ENCODE measurements at regions not wholly inside any gene's neighbourhood (a gene's known extent, or its start where the extent isn't known, plus 50 kb on each side); places are given as distances from the start of the nearest gene placed in this dataset.

GRCh38 chr2:9739531-9739964 lies 103.7 kb upstream of the TAF1B start:
- DNase-seq: peak; percentile 53

- DNase-seq: no peak
Observed at GRCh38 chr2:9740382-9741073, 102.7 kb upstream of the TAF1B start.

DNA sequence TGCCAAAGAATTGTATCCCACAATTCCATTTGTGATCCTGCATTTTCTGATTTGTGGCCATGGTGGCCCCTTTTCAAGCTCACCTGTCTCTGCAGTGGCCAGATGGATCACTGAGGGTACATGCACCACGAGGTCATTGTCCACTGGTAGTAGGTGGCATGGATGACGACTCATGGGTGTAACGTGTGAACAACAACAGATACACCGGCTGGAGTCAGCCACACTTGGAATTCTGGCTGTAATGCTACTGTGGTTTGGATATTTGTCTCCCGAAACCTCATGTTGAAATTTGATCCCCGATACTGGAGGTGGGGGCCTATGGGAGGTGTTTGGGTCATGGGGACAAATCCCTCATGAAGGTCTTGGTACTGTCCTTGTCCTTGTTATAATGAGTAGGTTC lies 102.2 kb upstream of the TAF1B start:
- DNase-seq: no peak

- no peak for DNase-seq
Observed at GRCh38 chr2:9742601-9743000, 100.7 kb upstream of the TAF1B start.

DNA sequence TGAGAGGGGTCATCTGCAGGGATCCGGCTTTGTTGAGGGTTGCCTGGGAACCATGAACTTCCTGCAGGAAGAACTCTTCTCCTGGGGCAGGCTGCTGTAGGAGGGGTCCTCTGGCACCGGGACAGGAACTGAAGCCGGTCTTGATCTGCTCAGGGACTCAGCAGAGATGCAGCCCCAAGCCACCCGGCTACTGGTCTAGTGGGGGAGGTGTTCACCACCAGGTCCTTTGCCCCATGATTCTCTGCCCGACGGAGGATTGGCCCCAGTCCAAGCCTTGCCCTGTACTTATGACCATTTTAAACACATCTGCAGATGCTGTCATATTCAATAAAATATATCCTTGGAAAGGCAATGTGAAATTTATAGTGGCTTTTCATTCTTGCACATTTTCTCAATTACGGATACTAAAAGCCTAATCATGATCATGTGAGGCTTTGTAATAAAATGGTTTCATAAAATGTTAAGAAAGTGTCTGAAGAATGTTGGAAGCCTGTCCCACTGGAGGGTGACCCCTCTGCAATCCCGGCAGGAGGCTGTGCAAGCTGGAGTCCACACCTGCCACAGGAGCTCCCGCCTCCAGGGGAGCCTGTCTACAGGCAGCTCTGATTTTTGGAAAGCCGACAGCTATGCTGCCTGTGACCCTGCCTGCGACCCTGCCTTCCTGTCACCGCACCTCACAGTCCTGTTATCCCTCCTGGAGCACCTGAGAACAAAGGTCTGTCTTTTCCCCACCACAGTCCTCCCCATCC lies 98.8 kb upstream of the TAF1B start:
- no peak for DNase-seq

- DNase-seq: no peak
Observed at GRCh38 chr2:9745153-9745899, 97.9 kb upstream of the TAF1B start.

- no peak for DNase-seq
Observed at GRCh38 chr2:9747396-9747795, 95.9 kb upstream of the TAF1B start.

GRCh38 chr2:9748577-9748976 lies 94.7 kb upstream of the TAF1B start:
- DNase-seq: peak; percentile 42

GRCh38 chr2:9749546-9750223 lies 93.6 kb upstream of the TAF1B start:
- DNase-seq: no peak

DNA sequence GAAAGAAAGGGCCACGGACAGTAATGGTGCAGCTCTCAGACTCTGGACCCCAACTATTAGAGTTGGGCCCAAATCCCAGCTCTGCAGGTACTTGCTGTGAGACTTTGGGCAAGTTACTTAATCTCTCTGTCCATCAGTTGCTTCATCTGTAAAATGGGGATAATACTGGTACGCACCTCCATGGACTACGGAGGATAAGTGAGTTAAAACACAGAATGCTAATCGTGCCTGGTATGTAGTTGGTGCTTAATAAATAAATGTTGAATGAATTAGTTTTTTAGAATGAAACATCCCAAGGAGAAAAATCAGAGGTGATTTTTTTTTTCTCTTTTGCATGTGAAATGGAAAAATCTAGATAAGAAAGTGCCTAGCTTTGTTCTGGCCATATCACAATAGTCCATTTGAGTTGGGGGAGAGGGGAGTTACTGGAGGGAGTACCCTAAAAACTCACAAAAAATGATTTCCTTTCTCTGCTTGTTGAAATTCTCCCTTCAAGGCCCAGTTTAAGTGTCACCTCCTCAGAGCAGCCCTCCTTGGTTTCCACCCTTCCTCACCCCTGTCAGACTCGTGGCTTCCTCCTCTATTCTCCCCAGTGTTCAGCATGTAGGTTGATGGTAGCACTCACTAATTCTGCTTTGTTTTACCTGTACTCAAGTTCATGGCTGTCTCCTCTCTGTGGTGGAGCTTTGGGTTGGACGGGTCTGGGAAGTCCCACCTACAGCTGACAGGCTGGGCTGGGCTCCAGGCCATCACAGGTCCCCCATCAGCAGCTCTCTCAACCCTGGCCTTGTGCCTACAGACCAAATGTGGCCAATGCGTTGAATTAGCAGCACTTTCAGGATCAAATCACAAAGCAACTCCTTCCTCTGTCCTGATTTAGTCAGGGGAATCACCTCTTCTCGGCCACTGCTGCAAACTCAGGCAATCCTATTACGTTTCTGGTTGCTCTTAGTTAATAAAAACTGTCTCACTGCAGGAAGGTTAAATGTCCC lies 92.8 kb upstream of the TAF1B start:
- DNase-seq: no peak

GRCh38 chr2:9751831-9752230 lies 91.4 kb upstream of the TAF1B start:
- no peak for DNase-seq

DNA sequence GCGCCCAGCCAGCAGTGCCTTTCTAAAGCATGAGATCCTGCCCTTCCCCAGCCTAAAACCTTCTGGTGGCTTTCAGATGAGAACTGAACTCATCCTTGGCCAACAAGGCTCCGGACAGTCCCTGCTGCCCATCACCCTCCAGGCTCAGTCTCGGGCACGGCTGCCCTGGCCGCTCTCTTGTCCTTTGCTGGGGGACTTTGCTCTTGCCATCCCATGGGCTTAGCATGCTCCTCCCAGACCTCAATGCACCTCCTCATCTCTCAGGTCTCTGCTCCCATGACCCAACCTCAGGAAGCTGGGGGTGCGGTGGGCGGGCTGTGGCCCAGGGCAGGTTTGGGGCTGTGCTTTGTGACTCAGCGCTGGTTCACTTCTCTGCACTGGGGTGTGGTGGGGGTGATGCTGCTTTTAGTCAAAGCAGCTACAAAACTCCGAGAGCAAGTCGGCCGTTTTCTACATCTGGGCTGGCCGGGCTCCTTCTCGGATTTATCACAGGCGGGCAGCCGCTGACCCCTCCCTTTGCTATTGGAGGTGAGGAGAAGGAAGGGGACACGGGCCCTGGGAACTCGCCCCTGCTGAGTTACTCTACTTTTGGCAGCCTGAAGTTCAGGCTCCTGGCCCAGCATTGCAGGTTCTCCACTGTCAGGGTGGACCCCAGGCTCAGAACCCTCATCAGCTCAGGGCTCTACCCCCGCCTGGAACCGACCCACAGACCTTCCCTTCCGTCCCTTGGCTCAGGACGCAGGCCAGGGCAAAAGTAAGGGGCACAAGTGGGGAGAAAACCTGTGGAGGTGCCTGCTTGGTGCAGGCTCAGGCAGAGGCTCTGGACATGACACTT lies 90.6 kb upstream of the TAF1B start:
- peak; percentile 95 for DNase-seq

GRCh38 chr2:9753276-9753600 lies 90.0 kb upstream of the TAF1B start:
- DNase-seq: peak; percentile 97

- peak; percentile 78 for DNase-seq
Observed at GRCh38 chr2:9753665-9754531, 89.4 kb upstream of the TAF1B start.

DNA sequence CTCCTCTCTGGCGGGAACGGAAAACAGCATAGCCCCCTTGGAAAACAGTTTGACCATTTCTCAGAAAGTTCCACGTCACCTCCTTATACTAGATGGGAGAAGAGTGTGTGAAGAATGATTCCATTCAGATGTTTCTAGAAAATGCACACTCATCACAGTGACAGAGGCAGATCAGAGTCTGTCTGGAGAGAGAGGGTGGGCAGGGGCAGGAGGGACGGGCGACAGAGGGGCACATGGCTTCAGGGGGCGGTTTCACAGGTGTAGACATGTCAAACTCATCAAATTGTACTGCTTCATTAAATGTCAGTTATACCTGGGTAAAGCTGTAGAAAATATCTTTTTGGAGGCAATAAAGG lies 88.8 kb upstream of the TAF1B start:
- DNase-seq: no peak

GRCh38 chr2:9755008-9755407 lies 88.3 kb upstream of the TAF1B start:
- DNase-seq: no peak

- DNase-seq: no peak
Observed at GRCh38 chr2:9755638-9756037, 87.6 kb upstream of the TAF1B start.

DNA sequence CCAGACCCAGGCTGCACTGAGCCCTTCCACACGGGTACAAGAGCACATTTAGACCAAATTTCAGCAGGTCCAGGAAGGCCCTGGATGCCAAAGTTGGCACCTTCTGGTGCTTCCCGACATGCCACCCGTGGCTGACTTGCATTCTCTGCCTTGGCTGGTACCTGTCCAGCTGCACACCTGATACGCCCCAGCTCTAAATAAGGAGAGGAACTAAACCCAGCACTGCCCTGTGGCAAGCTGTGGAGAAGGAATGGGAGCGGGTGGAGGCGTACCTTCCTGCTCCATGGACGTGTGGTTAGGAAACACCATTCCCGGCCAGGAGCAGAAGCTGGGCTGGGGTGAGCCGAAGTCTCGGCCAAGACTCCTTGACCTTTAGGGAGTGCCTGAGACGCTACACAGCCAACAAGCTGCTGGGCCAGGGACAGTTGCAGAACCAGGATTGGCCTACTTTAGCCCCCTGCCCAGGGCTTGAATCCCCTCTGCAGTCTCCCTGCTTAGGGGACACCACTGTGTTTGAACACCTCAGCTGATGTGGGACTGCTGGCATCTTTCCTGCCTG lies 86.5 kb upstream of the TAF1B start:
- no peak for DNase-seq

DNA sequence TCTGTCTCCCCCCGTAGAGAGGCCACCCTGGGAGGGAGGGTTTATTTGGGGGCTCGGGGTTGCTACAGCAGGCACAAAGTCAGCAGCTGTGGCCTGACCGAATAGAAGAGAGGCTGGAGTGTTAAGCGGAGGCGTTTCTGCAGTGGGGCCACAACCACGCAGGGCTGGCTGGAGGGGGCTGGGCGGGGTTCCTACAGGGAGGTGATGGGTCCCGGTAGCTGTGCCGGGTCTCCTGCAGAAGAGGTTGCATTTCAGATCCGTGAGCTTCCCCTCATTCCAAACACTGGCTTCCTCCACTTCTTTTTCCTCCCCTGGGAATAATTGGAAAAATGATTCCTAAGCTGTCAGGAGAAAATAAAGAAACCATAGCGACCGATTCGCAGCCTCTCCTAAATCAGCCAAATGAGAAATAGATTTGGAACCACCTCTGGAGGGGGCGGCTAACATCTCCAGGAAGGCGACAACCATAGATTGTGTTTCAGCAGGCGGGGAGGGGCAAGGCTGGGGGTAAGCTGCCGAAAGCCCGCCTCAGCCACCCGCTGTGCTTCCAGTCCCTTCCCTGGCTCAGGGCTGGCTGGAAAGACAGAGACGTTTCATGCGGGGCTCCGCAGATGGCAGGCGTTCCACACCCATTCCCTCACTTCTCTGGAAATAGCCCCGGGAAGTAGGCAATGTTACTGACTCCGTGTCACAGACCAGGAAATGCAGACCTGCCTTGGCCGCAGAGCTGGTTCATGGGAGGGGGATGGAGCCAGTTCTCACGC lies 85.6 kb upstream of the TAF1B start:
- DNase-seq: no peak
